H1 (cell line): ENCODE measurements at regions not wholly inside any gene's neighbourhood (a gene's known extent, or its start where the extent isn't known, plus 50 kb on each side); places are given as distances from the start of the nearest gene placed in this dataset.

ENCODE experiments used
- CEBPB ChIP-seq: IDR thresholded peaks from 2 replicates; pipeline ENCODE4 v1.6.1; 2012; ENCODE audit warnings: low read depth, low read length
- CHD7 ChIP-seq: fragments of 300-600 bp; sonication (generic); IDR thresholded peaks from 2 replicates; pipeline ENCODE4 v1.7.1; 2012; ENCODE audit warnings: low read length, moderate library complexity, mild to moderate bottlenecking, inconsistent platforms; ENCODE audit not compliant: insufficient replicate concordance
- GABPA ChIP-seq: IDR thresholded peaks from 2 replicates; pipeline ENCODE4 v1.6.1; 2011; ENCODE audit warnings: mild to moderate bottlenecking, low read length, moderate library complexity, borderline replicate concordance; ENCODE audit not compliant: insufficient read depth
- JUND ChIP-seq: IDR thresholded peaks from 2 replicates; pipeline ENCODE4 v1.6.1; 2011; ENCODE audit warnings: mild to moderate bottlenecking, improper control_type of control experiment, low read length
- MAX ChIP-seq: IDR thresholded peaks from 2 replicates; pipeline ENCODE4 v1.6.1; 2012; ENCODE audit warnings: inconsistent platforms
- PHF8 ChIP-seq: fragments of 200-600 bp; sonication (generic); conservative IDR thresholded peaks from 2 replicates; pipeline ENCODE4 v1.7.1; 2012; ENCODE audit warnings: low read depth, mild to moderate bottlenecking, inconsistent platforms, low read length, moderate library complexity
- ZNF274 ChIP-seq: IDR thresholded peaks from 2 replicates; pipeline ENCODE4 v1.7.0; 2012; ENCODE audit warnings: low read length, borderline replicate concordance; ENCODE audit errors: extremely low read depth

GRCh38 chr1:187689129-187689528, 860.4 kb downstream of the PLA2G4A start (continued):
- TF ChIP-seq CHD7, result no peak
- no peak for TF ChIP-seq ZNF274
- TF ChIP-seq JUND, result no peak
- TF ChIP-seq PHF8, result no peak
- no peak for TF ChIP-seq MAX
- no peak for TF ChIP-seq GABPA
- TF ChIP-seq CEBPB, result no peak
